Dermis microvascular lymphatic vessel endothelial cell (primary cell): ENCODE measurements at regions not wholly inside any gene's neighbourhood (a gene's known extent, or its start where the extent isn't known, plus 50 kb on each side); places are given as distances from the start of the nearest gene placed in this dataset.

Experiments
- DNase-seq, 2 donors: peaks; one replicate each; pipeline versions ENCODE4 v3.0.0 to v3.0.0-alpha.2; 2010; ENCODE audit warnings: low read depth in 2 of 2

- DNase-seq, result no peak
These were observed 463.7 kb upstream of the DSEL start for GRCh38 chr18:67980241-67980640.

GRCh38 chr18:67977067-67977616, 460.6 kb upstream of the DSEL start:
- no peak for DNase-seq

- no peak for DNase-seq
These were observed 457.4 kb upstream of the DSEL start for GRCh38 chr18:67973916-67974315.

GRCh38 chr18:67969458-67969857, 452.9 kb upstream of the DSEL start:
- no peak for DNase-seq

- no peak for DNase-seq
These were observed 449.7 kb upstream of the DSEL start for GRCh38 chr18:67966224-67966623.

GRCh38 chr18:67964462-67964861, 447.9 kb upstream of the DSEL start:
- DNase-seq, result no peak

- DNase-seq, result no peak
These were observed 445.4 kb upstream of the DSEL start for GRCh38 chr18:67961701-67962440.

- DNase-seq, result no peak
These were observed 441.2 kb upstream of the DSEL start for GRCh38 chr18:67957684-67958083.

- DNase-seq, result no peak
These were observed 438.1 kb upstream of the DSEL start for GRCh38 chr18:67954594-67954993.

- DNase-seq, result no peak
These were observed 434.6 kb upstream of the DSEL start for GRCh38 chr18:67951137-67951536.

- no peak for DNase-seq
These were observed 422.1 kb upstream of the DSEL start for GRCh38 chr18:67938660-67939059.

- no peak for DNase-seq
These were observed 419.1 kb upstream of the DSEL start for GRCh38 chr18:67935638-67936037.

GRCh38 chr18:67933271-67933670, 416.8 kb upstream of the DSEL start:
- DNase-seq, result no peak

GRCh38 chr18:67932271-67932670, 415.8 kb upstream of the DSEL start:
- no peak for DNase-seq

- no peak for DNase-seq
These were observed 410.7 kb upstream of the DSEL start for GRCh38 chr18:67926929-67927864.

- DNase-seq, result no peak
These were observed 408.1 kb upstream of the DSEL start for GRCh38 chr18:67924656-67925055.

- DNase-seq, result no peak
These were observed 402.8 kb upstream of the DSEL start for GRCh38 chr18:67919316-67919715.

GRCh38 chr18:67916097-67916496, 399.6 kb upstream of the DSEL start:
- no peak for DNase-seq

GRCh38 chr18:67913040-67913439, 396.5 kb upstream of the DSEL start:
- DNase-seq, result no peak

GRCh38 chr18:67901573-67901972, 385.1 kb upstream of the DSEL start:
- no peak for DNase-seq

- DNase-seq, result no peak
These were observed 379.9 kb upstream of the DSEL start for GRCh38 chr18:67896451-67896850.

GRCh38 chr18:67893916-67894315, 377.4 kb upstream of the DSEL start:
- DNase-seq, result no peak
